Nephron (organoid): ENCODE measurements at regions not wholly inside any gene's neighbourhood (a gene's known extent, or its start where the extent isn't known, plus 50 kb on each side); places are given as distances from the start of the nearest gene placed in this dataset.
"Not testable (repeated sequence)": the region's sequence is repeated elsewhere in the genome, so short reads cannot be mapped to it uniquely, and the experiment has no call there.

Source experiments
- H3K27ac Mint-ChIP-seq, 3 experiments: 2 replicates each; pipeline ENCODE4 v1.8.0; 2020; ENCODE audit warnings: mixed read lengths in 3 of 3, mild to moderate bottlenecking in 2 of 3, moderate library complexity in 1 of 3
- H3K27me3 Mint-ChIP-seq: 2 replicates; pipeline ENCODE4 v1.8.0; 2021; ENCODE audit warnings: low read depth, mild to moderate bottlenecking, moderate library complexity, mixed read lengths
- H3K36me3 Mint-ChIP-seq: 2 replicates; pipeline ENCODE4 v1.8.0; 2020; ENCODE audit warnings: low read depth, mixed read lengths
- H3K4me1 Mint-ChIP-seq: 2 replicates; pipeline ENCODE4 v1.8.0; 2020; ENCODE audit warnings: mixed read lengths
- H3K4me3 Mint-ChIP-seq, 3 experiments: 2 replicates each; pipeline ENCODE4 v1.8.0; 2020; ENCODE audit warnings: mild to moderate bottlenecking in 3 of 3, mixed read lengths in 3 of 3, moderate library complexity in 2 of 3
- H3K9me3 Mint-ChIP-seq: 2 replicates; pipeline ENCODE4 v1.8.0; 2020; ENCODE audit warnings: mixed read lengths
- TF ChIP-seq, protein P1 (sequence below), 3 experiments: fragments of 200-600 bp; sonication (generic); IDR thresholded peaks; one replicate each; pipeline ENCODE4 v1.5.0; 2021; ENCODE audit warnings: antibody characterized with exemption in 3 of 3; ENCODE audit not compliant: unreplicated experiment in 3 of 3

DNA sequence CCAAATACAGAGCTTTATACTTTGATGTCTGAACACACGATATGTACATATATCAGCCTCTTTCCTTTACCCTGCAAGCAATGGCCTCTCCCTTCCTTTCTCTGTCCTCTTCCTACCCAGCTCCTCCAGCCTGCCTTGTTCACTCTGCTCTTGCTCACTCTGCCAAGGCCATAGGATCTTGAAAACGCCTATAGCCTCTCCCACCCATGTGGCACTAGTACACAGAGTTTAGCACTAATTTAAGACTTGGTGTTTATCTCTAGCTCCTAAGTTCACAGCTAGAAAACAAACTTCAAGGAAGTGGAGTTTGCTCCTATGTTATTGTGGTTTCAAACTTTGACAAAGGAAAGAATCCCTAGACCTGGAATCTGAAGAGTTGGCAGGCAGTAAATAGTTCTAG lies 225.0 kb upstream of the RUNX1 start:
- TF ChIP-seq, protein P1, sequence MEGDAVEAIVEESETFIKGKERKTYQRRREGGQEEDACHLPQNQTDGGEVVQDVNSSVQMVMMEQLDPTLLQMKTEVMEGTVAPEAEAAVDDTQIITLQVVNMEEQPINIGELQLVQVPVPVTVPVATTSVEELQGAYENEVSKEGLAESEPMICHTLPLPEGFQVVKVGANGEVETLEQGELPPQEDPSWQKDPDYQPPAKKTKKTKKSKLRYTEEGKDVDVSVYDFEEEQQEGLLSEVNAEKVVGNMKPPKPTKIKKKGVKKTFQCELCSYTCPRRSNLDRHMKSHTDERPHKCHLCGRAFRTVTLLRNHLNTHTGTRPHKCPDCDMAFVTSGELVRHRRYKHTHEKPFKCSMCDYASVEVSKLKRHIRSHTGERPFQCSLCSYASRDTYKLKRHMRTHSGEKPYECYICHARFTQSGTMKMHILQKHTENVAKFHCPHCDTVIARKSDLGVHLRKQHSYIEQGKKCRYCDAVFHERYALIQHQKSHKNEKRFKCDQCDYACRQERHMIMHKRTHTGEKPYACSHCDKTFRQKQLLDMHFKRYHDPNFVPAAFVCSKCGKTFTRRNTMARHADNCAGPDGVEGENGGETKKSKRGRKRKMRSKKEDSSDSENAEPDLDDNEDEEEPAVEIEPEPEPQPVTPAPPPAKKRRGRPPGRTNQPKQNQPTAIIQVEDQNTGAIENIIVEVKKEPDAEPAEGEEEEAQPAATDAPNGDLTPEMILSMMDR (IDR thresholded peaks at IDR 0.05; ENCODE audit: unreplicated experiment in 3 of 3): no peak
- peaks cover 19% of the 10 kb centered on the region for H3K9me3 Mint-ChIP-seq
- H3K4me1 Mint-ChIP-seq: peaks cover 19% of the 10 kb centered on the region
- H3K4me3 Mint-ChIP-seq: no peak overlapping the region
- peaks cover 5% of the 10 kb centered on the region for H3K27me3 Mint-ChIP-seq
- no peaks in the 10 kb centered on the region for H3K36me3 Mint-ChIP-seq
- H3K27ac Mint-ChIP-seq: no peak overlapping the region

DNA sequence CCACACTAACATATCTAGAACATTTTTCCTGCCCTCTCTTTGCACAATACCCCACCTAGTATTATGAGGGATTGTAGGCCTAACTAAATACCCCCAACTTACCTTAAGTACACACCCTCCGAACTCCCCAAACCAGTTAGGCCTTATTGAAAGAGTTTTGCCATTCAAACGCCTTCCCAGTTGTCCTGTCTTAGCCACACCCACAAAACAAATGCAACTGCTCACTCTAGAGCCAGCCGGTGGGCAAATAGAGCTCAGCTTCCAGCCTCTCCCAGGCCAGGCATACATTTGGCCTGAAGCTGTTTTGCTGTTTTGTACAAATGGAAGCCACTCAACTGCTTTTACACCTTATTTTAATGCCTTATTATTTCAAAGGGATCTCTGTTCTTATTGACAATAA lies 224.2 kb upstream of the RUNX1 start:
- TF ChIP-seq, protein P1 (IDR thresholded peaks at IDR 0.05; ENCODE audit: unreplicated experiment in 3 of 3): no peak
- Mint-ChIP-seq H3K27ac (no peak overlapping the region), H3K4me3 (no peak overlapping the region)

GRCh38 chr21:35271344-35272118 lies 222.4 kb upstream of the RUNX1 start:
- not testable (repeated sequence) for H3K4me3 Mint-ChIP-seq, H3K36me3 Mint-ChIP-seq, H3K27me3 Mint-ChIP-seq

More for the DNA sequence above, 224.2 kb upstream of the RUNX1 start:
- Mint-ChIP-seq H3K9me3 (peaks cover 19% of the 10 kb centered on the region), H3K27me3 (peaks cover 5% of the 10 kb centered on the region), H3K4me1 (peaks cover 19% of the 10 kb centered on the region), H3K36me3 (no peaks in the 10 kb centered on the region)

GRCh38 chr21:35268817-35269216 lies 219.7 kb upstream of the RUNX1 start:
- Mint-ChIP-seq H3K27ac (no peak overlapping the region), H3K4me3 (no peak overlapping the region), H3K27me3 (peaks cover 11% of the 10 kb centered on the region), H3K36me3 (no peaks in the 10 kb centered on the region), H3K9me3 (peaks cover 16% of the 10 kb centered on the region), H3K4me1 (peaks cover 10% of the 10 kb centered on the region)
- TF ChIP-seq, protein P1 (IDR thresholded peaks at IDR 0.05; ENCODE audit: unreplicated experiment in 3 of 3): no peak

More at GRCh38 chr21:35271344-35272118, 222.4 kb upstream of the RUNX1 start:
- peaks cover 17% of the 10 kb centered on the region for H3K4me1 Mint-ChIP-seq
- H3K9me3 Mint-ChIP-seq: peaks cover 16% of the 10 kb centered on the region
- not testable (repeated sequence) for H3K27ac Mint-ChIP-seq

DNA sequence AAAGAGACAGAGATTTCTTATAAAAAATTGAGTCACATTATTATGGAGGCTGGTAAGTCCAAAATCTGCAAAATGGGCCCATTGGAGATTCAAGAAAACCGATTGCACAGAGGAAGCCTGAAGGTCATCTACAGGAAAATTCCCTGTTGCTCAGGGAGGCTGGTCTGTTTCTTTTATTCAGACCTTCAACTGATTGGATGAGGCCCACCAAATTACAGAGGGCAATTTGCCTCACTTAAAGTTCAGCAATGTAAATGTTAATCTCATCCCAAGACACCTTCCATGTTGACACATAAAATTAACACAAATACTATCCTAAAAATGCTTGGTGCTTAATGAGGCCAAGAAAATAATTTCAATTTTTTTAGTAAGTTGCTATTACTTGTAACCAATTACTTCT lies 219.2 kb upstream of the RUNX1 start:
- no peak overlapping the region for H3K4me3 Mint-ChIP-seq
- no peaks in the 10 kb centered on the region for H3K36me3 Mint-ChIP-seq
- H3K4me1 Mint-ChIP-seq: peaks cover 7% of the 10 kb centered on the region
- peaks cover 11% of the 10 kb centered on the region for H3K27me3 Mint-ChIP-seq
- no peak overlapping the region for H3K27ac Mint-ChIP-seq
- TF ChIP-seq, protein P1 (IDR thresholded peaks at IDR 0.05; ENCODE audit: unreplicated experiment in 3 of 3): no peak
- H3K9me3 Mint-ChIP-seq: peaks cover 14% of the 10 kb centered on the region

GRCh38 chr21:35266546-35266945 lies 217.4 kb upstream of the RUNX1 start:
- peaks cover 9% of the 10 kb centered on the region for H3K9me3 Mint-ChIP-seq

More at GRCh38 chr21:35266546-35266945, 217.4 kb upstream of the RUNX1 start:
- H3K4me1 Mint-ChIP-seq: peaks cover 5% of the 10 kb centered on the region
- H3K36me3 Mint-ChIP-seq: no peaks in the 10 kb centered on the region
- H3K4me3 Mint-ChIP-seq: no peak overlapping the region
- no peak overlapping the region for H3K27ac Mint-ChIP-seq
- peaks cover 11% of the 10 kb centered on the region for H3K27me3 Mint-ChIP-seq
- TF ChIP-seq, protein P1 (IDR thresholded peaks at IDR 0.05; ENCODE audit: unreplicated experiment in 3 of 3): no peak
